Caco-2 (cell line): ENCODE measurements at regions not wholly inside any gene's neighbourhood (a gene's known extent, or its start where the extent isn't known, plus 50 kb on each side); places are given as distances from the start of the nearest gene placed in this dataset.

Experiments used
- BruUV-seq: library from RNA; stranded (reverse); fragments of 400-500 nt; replicated peaks from 2 replicates; lab custom pipeline; 2021; lab: Mats Ljungman, UMichigan
- CTCF ChIA-PET: fragments of 300-600 bp; sonication (Branson Sonifier 250); formaldehyde crosslinking; loops from one replicate; lab custom pipeline; 2022; ENCODE audit warnings: antibody characterized with exemption; lab: Charles Lee
- POLR2A ChIA-PET: fragments of 300-600 bp; sonication (Branson Sonifier 250); formaldehyde crosslinking; loops from one replicate; lab custom pipeline; 2022; ENCODE audit warnings: antibody characterized with exemption; lab: Charles Lee
- DNase-seq, 2 experiments: peaks; one replicate each; pipeline versions ENCODE4 v3.0.0 to v3.0.0-alpha.2; 2020 to 2022
- H3K27me3 ChIP-seq: replicated peaks from 2 replicates; pipeline ENCODE4 v1.6.0; 2011; ENCODE audit warnings: low read length; ENCODE audit not compliant: control insufficient read depth, insufficient read depth
- H3K36me3 ChIP-seq: 2 replicates; pipeline ENCODE4 v1.5.1; 2011; ENCODE audit warnings: low read length; ENCODE audit not compliant: control insufficient read depth, insufficient read depth
- H3K4me1 ChIP-seq: fragments of 250-450 bp; sonication (Bioruptor Pico); 2 replicates; pipeline ENCODE4 v1.5.1; 2020; ENCODE audit warnings: mild to moderate bottlenecking
- H3K4me3 ChIP-seq: 2 replicates; pipeline ENCODE4 v1.5.1; 2011; ENCODE audit warnings: low read depth, mild to moderate bottlenecking, control low read depth, low read length
- H3K9me3 ChIP-seq: fragments of 250-450 bp; sonication (Bioruptor Pico); 2 replicates; pipeline ENCODE4 v1.5.1; 2020; ENCODE audit warnings: mild to moderate bottlenecking, moderate library complexity
- H3K27ac Mint-ChIP-seq: one replicate; pipeline ENCODE4 v1.8.0; 2022; ENCODE audit warnings: mixed read lengths; ENCODE audit not compliant: unreplicated experiment
- H3K27me3 Mint-ChIP-seq: one replicate; pipeline ENCODE4 v1.8.0; 2022; ENCODE audit warnings: mixed read lengths; ENCODE audit not compliant: insufficient read depth, unreplicated experiment
- H3K36me3 Mint-ChIP-seq: one replicate; pipeline ENCODE4 v1.8.0; 2022; ENCODE audit warnings: mild to moderate bottlenecking, mixed read lengths; ENCODE audit not compliant: insufficient read depth, unreplicated experiment
- H3K4me1 Mint-ChIP-seq: one replicate; pipeline ENCODE4 v1.8.0; 2022; ENCODE audit warnings: low read depth, mixed read lengths; ENCODE audit not compliant: unreplicated experiment
- H3K4me3 Mint-ChIP-seq: one replicate; pipeline ENCODE4 v1.8.0; 2022; ENCODE audit warnings: mild to moderate bottlenecking, moderate library complexity, mixed read lengths; ENCODE audit not compliant: unreplicated experiment
- H3K9me3 Mint-ChIP-seq: one replicate; pipeline ENCODE4 v1.8.0; 2022; ENCODE audit warnings: mixed read lengths; ENCODE audit not compliant: unreplicated experiment
- CTCF ChIP-seq, 2 experiments: fragments of 200-600 bp in 1 of 2; IDR thresholded peaks; 1 replicate in 1 of 2; 2 replicates in 1 of 2; pipeline versions ENCODE4 v1.5.1 to v1.8.0; 2011 to 2022; ENCODE audit warnings: antibody characterized with exemption in 1 of 2, control low read depth in 1 of 2, inconsistent platforms in 1 of 2, low read depth in 1 of 2, low read length in 1 of 2, mild to moderate bottlenecking in 1 of 2, moderate library complexity in 1 of 2; ENCODE audit not compliant: insufficient read depth in 1 of 2, severe bottlenecking in 1 of 2, unreplicated experiment in 1 of 2
- intact Hi-C: fragments of 100-400 bp; cut with micrococcal nuclease; formaldehyde crosslinking; loops from one replicate; pipeline ENCODE4 v1.10.0; 2022; ENCODE audit not compliant: unreplicated experiment

GRCh38 chr22:48581205-48581766 is 1246.4 kb downstream of the BRD1 start:
- intact Hi-C loops, result no loop called here
- Mint-ChIP-seq H3K9me3 (no peaks in the 10 kb centered on the region), H3K27me3 (no peaks in the 10 kb centered on the region), H3K27ac (no peak overlapping the region), H3K4me1 (no peaks in the 10 kb centered on the region), H3K36me3 (peaks cover 9% of the 10 kb centered on the region), H3K4me3 (no peak overlapping the region)
- Histone ChIP-seq H3K9me3 (peaks cover 11% of the 10 kb centered on the region; the same call in 1 of the 2 replicates), H3K27me3 (no peaks in the 10 kb centered on the region), H3K4me3 (no peak overlapping the region), H3K36me3 (no peaks in the 10 kb centered on the region), H3K4me1 (no peaks in the 10 kb centered on the region)
- no peak for TF ChIP-seq CTCF (IDR thresholded peaks at IDR 0.05; ENCODE audit: insufficient read depth in 1 of 2, low read depth in 1 of 2, low read length in 1 of 2, severe bottlenecking in 1 of 2, unreplicated experiment in 1 of 2)
- ChIA-PET POLR2A (no interaction called here), CTCF (no interaction called here)
- DNase-seq, result no peak
- BruUV-seq, result no TSS peak

- Mint-ChIP-seq H3K4me3 (no peak overlapping the region), H3K27me3 (no peaks in the 10 kb centered on the region), H3K36me3 (peaks cover 9% of the 10 kb centered on the region), H3K27ac (no peak overlapping the region), H3K4me1 (no peaks in the 10 kb centered on the region), H3K9me3 (no peaks in the 10 kb centered on the region)
- no TSS peak for BruUV-seq
- Histone ChIP-seq H3K4me3 (no peak overlapping the region), H3K9me3 (peaks cover 7% of the 10 kb centered on the region; the same call in 1 of the 2 replicates), H3K27me3 (no peaks in the 10 kb centered on the region), H3K36me3 (no peaks in the 10 kb centered on the region), H3K4me1 (no peaks in the 10 kb centered on the region)
- intact Hi-C loops, result no loop called here
- CTCF ChIA-PET, result no interaction called here
- DNase-seq, result no peak
- TF ChIP-seq CTCF (IDR thresholded peaks at IDR 0.05; ENCODE audit: insufficient read depth in 1 of 2, low read depth in 1 of 2, low read length in 1 of 2, severe bottlenecking in 1 of 2, unreplicated experiment in 1 of 2), result no peak
- POLR2A ChIA-PET, result no interaction called here
Observed at GRCh38 chr22:48580481-48580970, 1247.1 kb downstream of the BRD1 start.

DNA sequence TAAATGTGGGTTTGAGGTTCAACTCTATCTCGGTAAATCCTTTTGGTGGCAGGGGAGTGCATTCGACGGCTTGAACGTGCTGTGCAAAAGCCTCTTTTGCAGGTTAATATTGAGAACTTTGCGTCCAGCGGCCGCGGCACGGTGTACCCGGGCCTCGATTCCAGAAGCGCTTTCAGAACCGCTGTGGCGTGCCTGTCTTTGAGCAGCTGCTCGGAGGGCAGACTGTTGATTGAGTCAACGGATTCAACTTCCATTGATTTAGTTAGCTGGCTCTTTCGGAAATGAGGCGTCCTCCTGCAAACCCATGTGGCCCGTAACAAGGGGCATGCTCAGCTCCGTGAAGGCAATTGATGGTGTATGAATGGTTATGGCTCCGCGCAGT is 1247.8 kb downstream of the BRD1 start:
- Mint-ChIP-seq H3K4me1 (no peaks in the 10 kb centered on the region), H3K4me3 (no peak overlapping the region), H3K27ac (no peak overlapping the region), H3K9me3 (no peaks in the 10 kb centered on the region), H3K36me3 (peaks cover 9% of the 10 kb centered on the region), H3K27me3 (no peaks in the 10 kb centered on the region)
- ChIA-PET CTCF (no interaction called here), POLR2A (no interaction called here)
- no peak for TF ChIP-seq CTCF (IDR thresholded peaks at IDR 0.05; ENCODE audit: insufficient read depth in 1 of 2, low read depth in 1 of 2, low read length in 1 of 2, severe bottlenecking in 1 of 2, unreplicated experiment in 1 of 2)
- H3K36me3 ChIP-seq, result no peaks in the 10 kb centered on the region
- BruUV-seq, result no TSS peak
- no peak for DNase-seq
- no peaks in the 10 kb centered on the region for H3K27me3 ChIP-seq
- H3K9me3 ChIP-seq, result peaks cover 7% of the 10 kb centered on the region; the same call in 1 of the 2 replicates
- intact Hi-C loops, result no loop called here
- H3K4me3 ChIP-seq, result no peak overlapping the region
- no peaks in the 10 kb centered on the region for H3K4me1 ChIP-seq
